ENCODE measurements at regions not wholly inside any gene's neighbourhood (a gene's known extent, or its start where the extent isn't known, plus 50 kb on each side); places are given as distances from the start of the nearest gene placed in this dataset.

DNA sequence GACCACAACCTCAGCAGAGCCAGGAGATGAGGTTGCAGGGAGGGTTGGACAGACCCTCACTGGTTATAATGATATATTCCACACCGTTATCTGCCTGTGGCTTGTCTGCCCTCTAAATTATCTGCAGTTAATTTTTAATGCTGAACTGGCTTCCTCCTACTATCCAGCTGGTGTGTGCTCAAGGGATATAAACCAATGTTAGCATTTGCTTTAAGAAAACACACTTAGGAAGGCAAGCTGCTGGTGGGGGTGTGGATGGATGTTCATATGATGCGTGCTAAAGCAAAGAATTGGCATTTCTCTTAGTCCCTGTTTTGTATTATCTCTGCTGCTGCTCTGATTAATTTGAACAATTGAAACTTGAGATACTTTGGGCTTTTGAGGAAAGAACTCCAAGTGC is 132.2 kb upstream of the NPVF start:
- H3K36me3 ChIP-seq (ENCODE audit: insufficient read depth, low read length), result no peaks in the 10 kb centered on the region
- no peak overlapping the region for H3K27ac ChIP-seq (ENCODE audit: low read depth, low read length, poor library complexity, severe bottlenecking)
- DNase-seq (ENCODE audit: low spot score), result no peak
- H3K4me1 ChIP-seq (ENCODE audit: insufficient read depth, low read length, poor library complexity, severe bottlenecking), result no peaks in the 10 kb centered on the region
- no peaks in the 10 kb centered on the region for H3K79me2 ChIP-seq (ENCODE audit: insufficient read depth, low read depth, low read length)
- no peaks in the 10 kb centered on the region for H4K20me1 ChIP-seq (ENCODE audit: insufficient read depth, low read length)
- H3K9me2 ChIP-seq (ENCODE audit: insufficient read depth, low read length), result no peaks in the 10 kb centered on the region
- H3K4me3 ChIP-seq (ENCODE audit: low read depth, low read length, poor library complexity, severe bottlenecking), result no peak overlapping the region
- BruUV-seq (replicated peaks), result no TSS peak
- TF ChIP-seq, protein P1, sequence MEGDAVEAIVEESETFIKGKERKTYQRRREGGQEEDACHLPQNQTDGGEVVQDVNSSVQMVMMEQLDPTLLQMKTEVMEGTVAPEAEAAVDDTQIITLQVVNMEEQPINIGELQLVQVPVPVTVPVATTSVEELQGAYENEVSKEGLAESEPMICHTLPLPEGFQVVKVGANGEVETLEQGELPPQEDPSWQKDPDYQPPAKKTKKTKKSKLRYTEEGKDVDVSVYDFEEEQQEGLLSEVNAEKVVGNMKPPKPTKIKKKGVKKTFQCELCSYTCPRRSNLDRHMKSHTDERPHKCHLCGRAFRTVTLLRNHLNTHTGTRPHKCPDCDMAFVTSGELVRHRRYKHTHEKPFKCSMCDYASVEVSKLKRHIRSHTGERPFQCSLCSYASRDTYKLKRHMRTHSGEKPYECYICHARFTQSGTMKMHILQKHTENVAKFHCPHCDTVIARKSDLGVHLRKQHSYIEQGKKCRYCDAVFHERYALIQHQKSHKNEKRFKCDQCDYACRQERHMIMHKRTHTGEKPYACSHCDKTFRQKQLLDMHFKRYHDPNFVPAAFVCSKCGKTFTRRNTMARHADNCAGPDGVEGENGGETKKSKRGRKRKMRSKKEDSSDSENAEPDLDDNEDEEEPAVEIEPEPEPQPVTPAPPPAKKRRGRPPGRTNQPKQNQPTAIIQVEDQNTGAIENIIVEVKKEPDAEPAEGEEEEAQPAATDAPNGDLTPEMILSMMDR (conservative IDR thresholded peaks at IDR 0.05; ENCODE audit: low read length), result no peak
- no peak for TF ChIP-seq EZH2phosphoT487 (IDR thresholded peaks at IDR 0.05; ENCODE audit: borderline replicate concordance, low read depth, low read length)
- H3K9me3 ChIP-seq (ENCODE audit: low read length), result no peaks in the 10 kb centered on the region
- CTCF ChIA-PET (ENCODE audit: unreplicated experiment), result no interaction called here
- no peak overlapping the region for H3K4me2 ChIP-seq (ENCODE audit: low read length)
- no peak overlapping the region for H2AFZ ChIP-seq (ENCODE audit: low read length)
- intact Hi-C loops (cut with micrococcal nuclease; ENCODE audit: unreplicated experiment), result no loop called here
- POLR2A ChIA-PET, result no interaction called here

DNA sequence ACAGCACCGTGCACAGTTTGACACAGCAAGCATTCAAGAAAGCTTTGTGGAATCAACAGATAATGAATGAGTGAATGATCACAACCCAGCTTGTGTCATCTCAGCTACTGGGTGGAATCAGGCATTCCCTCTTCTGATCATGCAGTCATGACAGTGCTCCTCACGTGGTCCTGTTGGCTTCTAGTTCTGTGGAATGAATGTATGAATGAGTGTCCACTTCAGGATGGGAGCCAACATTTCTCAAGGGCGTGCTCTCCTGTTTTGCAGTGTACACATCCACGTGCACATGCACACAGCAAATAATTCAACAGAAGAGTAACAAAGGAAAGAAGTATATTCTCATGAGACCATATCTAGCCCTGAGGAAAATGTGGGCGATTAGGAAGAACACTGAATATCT is 133.1 kb upstream of the NPVF start:
- no peaks in the 10 kb centered on the region for H3K4me1 ChIP-seq (ENCODE audit: insufficient read depth, low read length, poor library complexity, severe bottlenecking)
- ChIA-PET CTCF (ENCODE audit: unreplicated experiment) (no interaction called here), POLR2A (no interaction called here)
- TF ChIP-seq, protein P1 (conservative IDR thresholded peaks at IDR 0.05; ENCODE audit: low read length), result no peak
- no peak for TF ChIP-seq EZH2phosphoT487 (IDR thresholded peaks at IDR 0.05; ENCODE audit: borderline replicate concordance, low read depth, low read length)
- H3K9me3 ChIP-seq (ENCODE audit: low read length), result no peaks in the 10 kb centered on the region
- H3K4me2 ChIP-seq (ENCODE audit: low read length), result no peak overlapping the region
- H2AFZ ChIP-seq (ENCODE audit: low read length), result no peak overlapping the region
- no TSS peak for BruUV-seq (replicated peaks)
- no peak for DNase-seq (ENCODE audit: low spot score)
- no peaks in the 10 kb centered on the region for H3K79me2 ChIP-seq (ENCODE audit: insufficient read depth, low read depth, low read length)
- H3K4me3 ChIP-seq (ENCODE audit: low read depth, low read length, poor library complexity, severe bottlenecking), result no peak overlapping the region
- no peaks in the 10 kb centered on the region for H3K9me2 ChIP-seq (ENCODE audit: insufficient read depth, low read length)
- H4K20me1 ChIP-seq (ENCODE audit: insufficient read depth, low read length), result no peaks in the 10 kb centered on the region
- H3K27ac ChIP-seq (ENCODE audit: low read depth, low read length, poor library complexity, severe bottlenecking), result no peak overlapping the region
- H3K36me3 ChIP-seq (ENCODE audit: insufficient read depth, low read length), result no peaks in the 10 kb centered on the region
- intact Hi-C loops (cut with micrococcal nuclease; ENCODE audit: unreplicated experiment), result no loop called here

- no peaks in the 10 kb centered on the region for H3K9me2 ChIP-seq (ENCODE audit: insufficient read depth, low read length)
- CTCF ChIA-PET (ENCODE audit: unreplicated experiment), result no interaction called here
- H3K4me1 ChIP-seq (ENCODE audit: insufficient read depth, low read length, poor library complexity, severe bottlenecking), result no peaks in the 10 kb centered on the region
- H3K27ac ChIP-seq (ENCODE audit: low read depth, low read length, poor library complexity, severe bottlenecking), result no peak overlapping the region
- H3K4me3 ChIP-seq (ENCODE audit: low read depth, low read length, poor library complexity, severe bottlenecking), result no peak overlapping the region
- H3K36me3 ChIP-seq (ENCODE audit: insufficient read depth, low read length), result no peaks in the 10 kb centered on the region
- H3K9me3 ChIP-seq (ENCODE audit: low read length), result no peaks in the 10 kb centered on the region
- POLR2A ChIA-PET, result no interaction called here
- BruUV-seq (replicated peaks), result no TSS peak
- no peak for DNase-seq (ENCODE audit: low spot score)
- no peak overlapping the region for H2AFZ ChIP-seq (ENCODE audit: low read length)
- intact Hi-C loops (cut with micrococcal nuclease; ENCODE audit: unreplicated experiment), result no loop called here
- TF ChIP-seq EZH2phosphoT487 (IDR thresholded peaks at IDR 0.05; ENCODE audit: borderline replicate concordance, low read depth, low read length), result no peak
- TF ChIP-seq, protein P1 (conservative IDR thresholded peaks at IDR 0.05; ENCODE audit: low read length), result no peak
- H3K4me2 ChIP-seq (ENCODE audit: low read length), result no peak overlapping the region
- H3K79me2 ChIP-seq (ENCODE audit: insufficient read depth, low read depth, low read length), result no peaks in the 10 kb centered on the region
- no peaks in the 10 kb centered on the region for H4K20me1 ChIP-seq (ENCODE audit: insufficient read depth, low read length)
Observed at GRCh38 chr7:25361863-25362262, 133.6 kb upstream of the NPVF start.

Data from OCI-LY7 (cell line).